Uterus (tissue), 2 donors: ENCODE measurements at regions not wholly inside any gene's neighbourhood (a gene's known extent, or its start where the extent isn't known, plus 50 kb on each side); places are given as distances from the start of the nearest gene placed in this dataset.
"Not testable (repeated sequence)": the region's sequence is repeated elsewhere in the genome, so short reads cannot be mapped to it uniquely, and the experiment has no call there.

Source experiments
- POLR2A ChIP-seq, 2 donors: fragments of 450-650 bp; IDR thresholded peaks; one replicate each; pipeline ENCODE4 v1.6.1; 2016; ENCODE audit warnings: antibody characterized with exemption in 2 of 2, mild to moderate bottlenecking in 1 of 2, moderate library complexity in 1 of 2
- TF ChIP-seq, protein P1 (sequence below), 4 experiments: fragments of 200-600 bp in 2 of 4; fragments of 450-650 bp in 2 of 4; sonication (generic) in 2 of 4; IDR thresholded peaks; one replicate each; pipeline ENCODE4 v1.5.1; 2016 to 2019; ENCODE audit warnings: antibody characterized with exemption in 4 of 4, mild to moderate bottlenecking in 2 of 4, moderate library complexity in 1 of 4

GRCh38 chr2:37746011-37746410 is 74.6 kb upstream of the CDC42EP3 start:
- TF ChIP-seq, protein P1, sequence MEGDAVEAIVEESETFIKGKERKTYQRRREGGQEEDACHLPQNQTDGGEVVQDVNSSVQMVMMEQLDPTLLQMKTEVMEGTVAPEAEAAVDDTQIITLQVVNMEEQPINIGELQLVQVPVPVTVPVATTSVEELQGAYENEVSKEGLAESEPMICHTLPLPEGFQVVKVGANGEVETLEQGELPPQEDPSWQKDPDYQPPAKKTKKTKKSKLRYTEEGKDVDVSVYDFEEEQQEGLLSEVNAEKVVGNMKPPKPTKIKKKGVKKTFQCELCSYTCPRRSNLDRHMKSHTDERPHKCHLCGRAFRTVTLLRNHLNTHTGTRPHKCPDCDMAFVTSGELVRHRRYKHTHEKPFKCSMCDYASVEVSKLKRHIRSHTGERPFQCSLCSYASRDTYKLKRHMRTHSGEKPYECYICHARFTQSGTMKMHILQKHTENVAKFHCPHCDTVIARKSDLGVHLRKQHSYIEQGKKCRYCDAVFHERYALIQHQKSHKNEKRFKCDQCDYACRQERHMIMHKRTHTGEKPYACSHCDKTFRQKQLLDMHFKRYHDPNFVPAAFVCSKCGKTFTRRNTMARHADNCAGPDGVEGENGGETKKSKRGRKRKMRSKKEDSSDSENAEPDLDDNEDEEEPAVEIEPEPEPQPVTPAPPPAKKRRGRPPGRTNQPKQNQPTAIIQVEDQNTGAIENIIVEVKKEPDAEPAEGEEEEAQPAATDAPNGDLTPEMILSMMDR (IDR thresholded peaks at IDR 0.05): not testable (repeated sequence)
- TF ChIP-seq POLR2A (IDR thresholded peaks at IDR 0.05): not testable (repeated sequence)
